ENCODE measurements at regions not wholly inside any gene's neighbourhood (a gene's known extent, or its start where the extent isn't known, plus 50 kb on each side); places are given as distances from the start of the nearest gene placed in this dataset.

- TF ChIP-seq EZH2phosphoT487 (IDR thresholded peaks at IDR 0.05) = no peak
- TF ChIP-seq EZH2 (IDR thresholded peaks at IDR 0.05) = no peak
- no peak for TF ChIP-seq CTCF (IDR thresholded peaks at IDR 0.05)
- Histone ChIP-seq H3K27me3 (no peaks in the 10 kb centered on the region), H3K9me3 (ENCODE audit: low read depth) (no peaks in the 10 kb centered on the region), H3F3A (ENCODE audit: low read depth) (no peaks in the 10 kb centered on the region), H3K4me1 (no peaks in the 10 kb centered on the region), H3K27ac (no peak overlapping the region), H2AFZ (replicated peaks) (no peak overlapping the region), H4K20me1 (ENCODE audit: low read depth) (no peaks in the 10 kb centered on the region), H3K79me2 (ENCODE audit: low read depth) (no peaks in the 10 kb centered on the region), H3K36me3 (no peaks in the 10 kb centered on the region), H3K4me3 (no peak overlapping the region), H3K9ac (no peak overlapping the region), H3K4me2 (no peak overlapping the region)
- H3K4me1 Mint-ChIP-seq = peaks cover 4% of the 10 kb centered on the region
- H3K36me3 Mint-ChIP-seq = no peaks in the 10 kb centered on the region
- H3K27me3 Mint-ChIP-seq (ENCODE audit: insufficient read depth, low read depth) = no peaks in the 10 kb centered on the region
- H3K9me3 Mint-ChIP-seq = peaks cover 5% of the 10 kb centered on the region
- no peak for DNase-seq (ENCODE audit: low spot score)
- no peak overlapping the region for H3K4me3 Mint-ChIP-seq
- no peak overlapping the region for H3K27ac Mint-ChIP-seq
Observed at GRCh38 chr5:57724836-57725235, 242.2 kb upstream of the ACTBL2 start.

DNA sequence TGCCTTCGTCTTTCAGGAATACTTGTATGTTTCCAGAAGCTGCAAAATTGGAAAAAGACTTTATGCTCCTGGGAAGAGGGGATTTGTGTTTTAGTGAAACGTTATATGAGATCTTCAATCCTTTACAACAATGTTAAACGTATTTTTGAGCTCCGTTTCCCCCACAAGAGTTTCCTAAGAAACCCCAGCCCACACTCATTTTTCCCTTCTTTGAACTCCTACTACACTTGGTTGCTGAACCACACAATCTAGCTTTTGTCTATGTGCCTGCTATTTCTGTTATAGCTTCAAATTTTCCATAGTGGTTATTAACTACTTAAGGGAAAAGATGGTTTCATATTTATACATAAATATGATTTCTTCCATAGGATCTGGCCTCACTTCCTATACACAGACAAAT lies 238.6 kb upstream of the ACTBL2 start:
- Histone ChIP-seq H3K36me3 (no peaks in the 10 kb centered on the region), H3K27ac (no peak overlapping the region), H3K9me3 (ENCODE audit: low read depth) (no peaks in the 10 kb centered on the region), H3K4me3 (no peak overlapping the region), H4K20me1 (ENCODE audit: low read depth) (no peaks in the 10 kb centered on the region), H3F3A (ENCODE audit: low read depth) (no peaks in the 10 kb centered on the region), H3K4me2 (no peak overlapping the region), H3K4me1 (no peaks in the 10 kb centered on the region), H2AFZ (replicated peaks) (no peak overlapping the region), H3K27me3 (no peaks in the 10 kb centered on the region), H3K9ac (no peak overlapping the region), H3K79me2 (ENCODE audit: low read depth) (no peaks in the 10 kb centered on the region)
- no peaks in the 10 kb centered on the region for H3K9me3 Mint-ChIP-seq
- DNase-seq (ENCODE audit: low spot score) = no peak
- H3K27me3 Mint-ChIP-seq (ENCODE audit: insufficient read depth, low read depth) = no peaks in the 10 kb centered on the region
- peaks cover 4% of the 10 kb centered on the region for H3K4me1 Mint-ChIP-seq
- H3K27ac Mint-ChIP-seq = no peak overlapping the region
- H3K36me3 Mint-ChIP-seq = no peaks in the 10 kb centered on the region
- TF ChIP-seq EZH2phosphoT487 (IDR thresholded peaks at IDR 0.05) = no peak
- TF ChIP-seq CTCF (IDR thresholded peaks at IDR 0.05) = no peak
- no peak for TF ChIP-seq EZH2 (IDR thresholded peaks at IDR 0.05)
- H3K4me3 Mint-ChIP-seq = no peak overlapping the region

DNA sequence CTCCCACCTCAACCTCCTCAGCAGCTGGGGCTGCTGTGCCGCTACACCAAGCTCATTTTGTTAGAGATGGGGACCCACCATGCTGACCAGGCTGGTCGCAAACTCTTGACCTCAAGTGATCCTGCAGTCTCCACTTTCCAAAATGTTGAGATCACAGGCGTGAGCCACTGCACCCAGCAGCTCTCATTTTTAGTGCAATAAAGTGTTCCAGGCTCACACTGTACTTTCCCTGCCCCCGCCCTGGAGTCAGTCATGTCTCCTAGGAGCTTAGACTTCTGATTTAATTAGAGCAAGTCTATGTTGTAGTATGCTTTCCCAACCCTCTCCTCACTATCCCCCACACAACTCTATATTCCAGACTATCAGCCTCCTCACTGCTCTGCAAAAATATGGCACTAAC lies 238.0 kb upstream of the ACTBL2 start:
- H3K27me3 Mint-ChIP-seq (ENCODE audit: insufficient read depth, low read depth) = no peaks in the 10 kb centered on the region
- H3K9me3 ChIP-seq (ENCODE audit: low read depth) = no peaks in the 10 kb centered on the region
- peaks cover 4% of the 10 kb centered on the region for H3K4me1 Mint-ChIP-seq
- no peak overlapping the region for H3K4me2 ChIP-seq
- H3K9me3 Mint-ChIP-seq = no peaks in the 10 kb centered on the region
- no peaks in the 10 kb centered on the region for H3K36me3 ChIP-seq
- H3K4me3 Mint-ChIP-seq = no peak overlapping the region
- H3K79me2 ChIP-seq (ENCODE audit: low read depth) = no peaks in the 10 kb centered on the region
- H4K20me1 ChIP-seq (ENCODE audit: low read depth) = no peaks in the 10 kb centered on the region
- H2AFZ ChIP-seq (replicated peaks) = no peak overlapping the region
- H3F3A ChIP-seq (ENCODE audit: low read depth) = no peaks in the 10 kb centered on the region
- H3K4me3 ChIP-seq = no peak overlapping the region
- no peak overlapping the region for H3K9ac ChIP-seq
- H3K27ac ChIP-seq = no peak overlapping the region
- no peaks in the 10 kb centered on the region for H3K4me1 ChIP-seq
- no peak overlapping the region for H3K27ac Mint-ChIP-seq
- no peaks in the 10 kb centered on the region for H3K36me3 Mint-ChIP-seq
- H3K27me3 ChIP-seq = no peaks in the 10 kb centered on the region
- DNase-seq (ENCODE audit: low spot score) = no peak
- TF ChIP-seq EZH2 (IDR thresholded peaks at IDR 0.05) (no peak), EZH2phosphoT487 (IDR thresholded peaks at IDR 0.05) (no peak), CTCF (IDR thresholded peaks at IDR 0.05) (no peak)

DNA sequence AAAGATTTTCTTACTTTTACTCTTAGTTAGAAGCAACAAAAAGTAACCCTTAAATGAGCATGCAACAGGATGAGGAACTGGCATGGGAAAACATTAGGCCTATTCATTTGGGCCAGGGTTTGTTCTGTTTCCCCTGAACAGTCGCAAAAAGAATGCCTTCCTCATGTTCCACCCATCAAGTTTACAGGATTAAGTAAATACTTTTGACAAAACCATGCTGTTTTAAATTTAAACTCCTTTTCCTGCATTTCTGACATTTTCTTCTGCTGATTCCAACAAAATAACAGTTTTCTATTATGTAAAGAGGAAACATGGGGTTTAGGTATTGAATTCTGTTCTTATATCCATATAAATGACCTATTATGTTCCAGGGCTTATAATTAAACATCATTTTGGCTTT lies 236.6 kb upstream of the ACTBL2 start:
- Histone ChIP-seq H4K20me1 (ENCODE audit: low read depth) (no peaks in the 10 kb centered on the region), H3K4me2 (no peak overlapping the region), H3K79me2 (ENCODE audit: low read depth) (no peaks in the 10 kb centered on the region), H3K4me3 (no peak overlapping the region), H2AFZ (replicated peaks) (no peak overlapping the region), H3F3A (ENCODE audit: low read depth) (no peaks in the 10 kb centered on the region), H3K27ac (no peak overlapping the region), H3K9me3 (ENCODE audit: low read depth) (no peaks in the 10 kb centered on the region), H3K4me1 (no peaks in the 10 kb centered on the region), H3K36me3 (no peaks in the 10 kb centered on the region), H3K27me3 (no peaks in the 10 kb centered on the region), H3K9ac (no peak overlapping the region)
- no peak overlapping the region for H3K27ac Mint-ChIP-seq
- no peak overlapping the region for H3K4me3 Mint-ChIP-seq
- H3K4me1 Mint-ChIP-seq = peaks cover 4% of the 10 kb centered on the region
- no peaks in the 10 kb centered on the region for H3K9me3 Mint-ChIP-seq
- DNase-seq (ENCODE audit: low spot score) = no peak
- H3K27me3 Mint-ChIP-seq (ENCODE audit: insufficient read depth, low read depth) = no peaks in the 10 kb centered on the region
- TF ChIP-seq EZH2phosphoT487 (IDR thresholded peaks at IDR 0.05) (no peak), CTCF (IDR thresholded peaks at IDR 0.05) (no peak), EZH2 (IDR thresholded peaks at IDR 0.05) (no peak)
- no peaks in the 10 kb centered on the region for H3K36me3 Mint-ChIP-seq
